Ovary (tissue), 3 donors: ENCODE measurements at regions not wholly inside any gene's neighbourhood (a gene's known extent, or its start where the extent isn't known, plus 50 kb on each side); places are given as distances from the start of the nearest gene placed in this dataset.

Experiments used
- EP300 ChIP-seq: sonication (generic); formaldehyde crosslinking; IDR thresholded peaks from one replicate; pipeline ENCODE4 v1.6.1; 2017; ENCODE audit warnings: antibody characterized with exemption
- POLR2A ChIP-seq: fragments of 450-650 bp; IDR thresholded peaks from one replicate; pipeline ENCODE4 v1.6.1; 2017; ENCODE audit warnings: antibody characterized with exemption, mild to moderate bottlenecking, moderate library complexity
- TF ChIP-seq, protein P1 (sequence below), 3 donors: fragments of 450-650 bp in 2 of 3; fragments of 200-600 bp in 1 of 3; IDR thresholded peaks; one replicate each; pipeline versions ENCODE4 v1.5.1 to v1.8.0; 2016 to 2022; ENCODE audit warnings: antibody characterized with exemption in 3 of 3, mild to moderate bottlenecking in 1 of 3
- donor health status: DM: no; HTN: no; CAD: no.

DNA sequence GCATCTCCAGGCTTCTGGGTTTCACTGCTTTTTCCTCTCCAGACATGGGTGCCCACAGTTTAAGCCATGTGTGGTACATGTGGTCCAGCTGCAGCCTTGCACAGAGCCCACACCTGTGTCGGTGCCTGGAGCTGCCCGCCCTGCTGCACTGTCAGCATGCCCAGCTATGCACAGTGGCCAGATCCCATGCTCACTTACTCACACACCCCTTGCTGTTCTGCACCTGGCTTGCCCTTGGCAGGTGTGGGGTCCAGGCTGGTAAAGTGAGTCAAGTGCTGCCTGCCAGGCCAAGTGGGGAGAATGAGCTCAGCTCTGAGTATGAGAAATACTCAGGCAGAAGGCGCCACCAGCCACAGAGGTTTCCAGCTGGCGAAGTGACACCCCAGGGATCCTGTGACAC, 739.9 kb downstream of the CDH11 start:
- TF ChIP-seq, protein P1, sequence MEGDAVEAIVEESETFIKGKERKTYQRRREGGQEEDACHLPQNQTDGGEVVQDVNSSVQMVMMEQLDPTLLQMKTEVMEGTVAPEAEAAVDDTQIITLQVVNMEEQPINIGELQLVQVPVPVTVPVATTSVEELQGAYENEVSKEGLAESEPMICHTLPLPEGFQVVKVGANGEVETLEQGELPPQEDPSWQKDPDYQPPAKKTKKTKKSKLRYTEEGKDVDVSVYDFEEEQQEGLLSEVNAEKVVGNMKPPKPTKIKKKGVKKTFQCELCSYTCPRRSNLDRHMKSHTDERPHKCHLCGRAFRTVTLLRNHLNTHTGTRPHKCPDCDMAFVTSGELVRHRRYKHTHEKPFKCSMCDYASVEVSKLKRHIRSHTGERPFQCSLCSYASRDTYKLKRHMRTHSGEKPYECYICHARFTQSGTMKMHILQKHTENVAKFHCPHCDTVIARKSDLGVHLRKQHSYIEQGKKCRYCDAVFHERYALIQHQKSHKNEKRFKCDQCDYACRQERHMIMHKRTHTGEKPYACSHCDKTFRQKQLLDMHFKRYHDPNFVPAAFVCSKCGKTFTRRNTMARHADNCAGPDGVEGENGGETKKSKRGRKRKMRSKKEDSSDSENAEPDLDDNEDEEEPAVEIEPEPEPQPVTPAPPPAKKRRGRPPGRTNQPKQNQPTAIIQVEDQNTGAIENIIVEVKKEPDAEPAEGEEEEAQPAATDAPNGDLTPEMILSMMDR (IDR thresholded peaks at IDR 0.05), result no peak
- TF ChIP-seq POLR2A (no peak), EP300 (no peak)
